Activated T-helper 1 cell treated with anti-CD3 and anti-CD28 coated beads, Interleukin-12 subunit alpha, Interleukin-12 subunit beta, Interleukin-2, Interleukin-4 antibody, amounts not matched to agents 30 ng/mL and 10 ng/mL and 1 ng/mL, durations not matched to agents 14 hours and 24 hours and 36 hours (primary cell): ENCODE measurements at regions not wholly inside any gene's neighbourhood (a gene's known extent, or its start where the extent isn't known, plus 50 kb on each side); places are given as distances from the start of the nearest gene placed in this dataset.

Experiments used
- DNase-seq: peaks from one replicate; pipeline ENCODE4 v3.0.0; 2021; ENCODE audit warnings: low spot score
- H3K27ac Mint-ChIP-seq: one replicate; pipeline ENCODE4 v1.8.0; 2021; ENCODE audit warnings: mild to moderate bottlenecking, mixed read lengths
- H3K27me3 Mint-ChIP-seq: one replicate; pipeline ENCODE4 v1.8.0; 2022; ENCODE audit warnings: mild to moderate bottlenecking, moderate library complexity, mixed read lengths; ENCODE audit not compliant: insufficient read depth
- H3K36me3 Mint-ChIP-seq: one replicate; pipeline ENCODE4 v1.8.0; 2021; ENCODE audit warnings: low read depth, mixed read lengths
- H3K4me1 Mint-ChIP-seq: one replicate; pipeline ENCODE4 v1.8.0; 2021; ENCODE audit warnings: low read depth, mixed read lengths
- H3K4me3 Mint-ChIP-seq: one replicate; pipeline ENCODE4 v1.8.0; 2021; ENCODE audit warnings: mild to moderate bottlenecking, moderate library complexity, mixed read lengths
- H3K9me3 Mint-ChIP-seq: one replicate; pipeline ENCODE4 v1.8.0; 2021; ENCODE audit warnings: mixed read lengths
- intact Hi-C: fragments of 100-400 bp; cut with micrococcal nuclease; formaldehyde crosslinking; loops from one replicate; pipeline ENCODE4 v1.15.1; 2024

DNA sequence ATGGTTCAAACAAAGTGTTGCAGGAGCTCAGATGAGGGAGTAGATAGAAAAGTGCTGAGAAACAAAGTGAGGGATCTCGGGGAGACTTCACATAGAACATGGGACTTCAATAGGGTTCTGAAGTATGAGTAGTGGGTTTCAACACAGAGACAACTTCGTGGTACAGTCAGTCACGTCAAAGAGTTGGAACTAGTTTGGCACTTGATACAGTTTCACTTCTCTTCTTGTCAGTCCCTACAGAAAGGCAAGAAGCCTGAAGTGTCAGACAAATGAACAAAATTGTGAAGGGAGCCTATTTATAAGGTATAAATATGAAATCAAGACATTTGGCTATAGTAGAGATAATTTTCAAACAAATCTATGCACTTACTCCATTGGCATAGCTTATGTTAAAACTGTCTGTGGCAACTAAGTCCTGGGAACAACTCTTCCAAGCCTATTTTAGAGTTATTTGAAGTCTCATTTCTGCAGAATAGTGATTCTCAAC lies 338.0 kb downstream of the TDRD15 start:
- no peak overlapping the region for H3K4me3 Mint-ChIP-seq
- no peaks in the 10 kb centered on the region for H3K36me3 Mint-ChIP-seq
- no peak for DNase-seq
- intact Hi-C loops, result no loop called here
- H3K4me1 Mint-ChIP-seq, result no peaks in the 10 kb centered on the region
- H3K9me3 Mint-ChIP-seq, result peaks cover 5% of the 10 kb centered on the region
- H3K27ac Mint-ChIP-seq, result no peak overlapping the region
- H3K27me3 Mint-ChIP-seq, result no peaks in the 10 kb centered on the region

DNA sequence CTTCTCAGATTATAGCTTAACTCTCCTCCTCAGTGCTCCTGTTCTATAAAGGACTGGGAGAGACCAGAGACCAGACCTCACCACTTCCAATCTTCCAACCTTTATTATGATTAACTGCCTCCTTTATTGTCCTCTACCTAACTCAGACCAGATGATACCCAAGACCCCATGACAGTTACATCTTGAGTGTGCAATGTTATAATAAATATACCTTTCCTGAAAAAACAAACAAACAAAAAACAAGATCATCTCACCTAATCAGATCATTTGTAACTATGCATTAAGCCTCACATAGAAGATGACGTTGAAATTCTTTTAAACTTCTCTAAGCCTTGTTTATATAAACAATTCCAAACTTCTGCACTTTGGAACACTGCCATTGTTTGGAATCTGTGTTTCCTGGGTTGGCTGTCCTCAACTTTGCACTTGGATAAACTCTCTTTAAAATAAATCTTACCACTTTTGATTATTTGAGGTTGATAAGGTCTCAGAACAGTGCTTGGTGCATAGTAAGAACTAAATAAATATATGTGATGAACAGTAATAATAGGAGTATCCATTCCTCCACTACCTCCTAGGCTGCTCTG lies 342.7 kb downstream of the TDRD15 start:
- no peak for DNase-seq
- no peaks in the 10 kb centered on the region for H3K4me1 Mint-ChIP-seq
- H3K27me3 Mint-ChIP-seq, result no peaks in the 10 kb centered on the region
- no peak overlapping the region for H3K4me3 Mint-ChIP-seq
- no peak overlapping the region for H3K27ac Mint-ChIP-seq
- H3K9me3 Mint-ChIP-seq, result peaks cover 4% of the 10 kb centered on the region
- H3K36me3 Mint-ChIP-seq, result no peaks in the 10 kb centered on the region
- intact Hi-C loops, result no loop called here

DNA sequence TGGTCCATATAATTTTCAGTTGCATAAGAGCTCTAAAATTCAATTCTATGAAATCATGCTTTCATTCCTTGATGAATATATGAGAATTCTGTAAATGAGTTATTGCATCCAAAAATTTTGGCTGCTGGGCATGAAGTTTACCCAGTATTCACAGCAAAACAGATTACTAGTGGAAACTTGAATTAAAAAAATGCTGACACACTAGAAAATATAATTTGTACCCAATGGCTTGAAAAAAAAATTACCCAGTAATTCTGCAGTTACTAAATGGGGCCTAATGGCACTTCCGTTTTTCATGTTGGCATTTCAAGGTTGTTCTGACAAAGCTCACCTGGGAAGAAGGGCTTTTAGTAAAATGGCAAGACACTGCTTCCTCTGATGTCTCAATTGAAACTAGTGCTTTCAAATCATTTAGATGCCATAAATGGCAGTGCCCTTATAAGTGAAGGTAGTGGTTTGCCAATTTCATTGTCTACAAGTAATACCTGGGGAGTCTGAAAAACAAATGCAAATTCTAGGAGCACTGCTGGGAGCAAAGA lies 343.6 kb downstream of the TDRD15 start:
- Mint-ChIP-seq H3K9me3 (peaks cover 4% of the 10 kb centered on the region), H3K4me1 (no peaks in the 10 kb centered on the region), H3K4me3 (no peak overlapping the region), H3K27me3 (no peaks in the 10 kb centered on the region), H3K36me3 (no peaks in the 10 kb centered on the region), H3K27ac (no peak overlapping the region)
- intact Hi-C loops, result no loop called here
- no peak for DNase-seq

DNA sequence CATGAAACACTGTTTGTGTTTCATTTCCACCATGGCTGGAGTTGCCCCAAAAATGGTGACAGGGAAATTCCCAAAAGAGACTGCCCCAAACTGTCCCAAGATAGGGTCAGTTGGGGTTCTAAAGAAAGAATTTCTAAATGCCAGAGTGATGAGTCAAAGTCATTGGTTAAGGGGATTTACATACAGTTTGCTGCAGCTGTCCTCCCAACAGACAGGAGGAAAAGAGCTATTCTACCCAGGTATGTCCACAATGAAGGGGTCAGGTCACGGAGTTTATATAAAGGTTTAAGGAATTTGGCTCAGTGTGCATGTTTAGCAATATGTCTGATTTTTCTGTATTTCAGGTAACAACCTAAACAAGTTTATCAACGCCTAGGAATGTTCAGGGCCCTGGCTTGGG lies 344.1 kb downstream of the TDRD15 start:
- Mint-ChIP-seq H3K9me3 (peaks cover 4% of the 10 kb centered on the region), H3K27me3 (no peaks in the 10 kb centered on the region)
- intact Hi-C loops, result no loop called here

DNA sequence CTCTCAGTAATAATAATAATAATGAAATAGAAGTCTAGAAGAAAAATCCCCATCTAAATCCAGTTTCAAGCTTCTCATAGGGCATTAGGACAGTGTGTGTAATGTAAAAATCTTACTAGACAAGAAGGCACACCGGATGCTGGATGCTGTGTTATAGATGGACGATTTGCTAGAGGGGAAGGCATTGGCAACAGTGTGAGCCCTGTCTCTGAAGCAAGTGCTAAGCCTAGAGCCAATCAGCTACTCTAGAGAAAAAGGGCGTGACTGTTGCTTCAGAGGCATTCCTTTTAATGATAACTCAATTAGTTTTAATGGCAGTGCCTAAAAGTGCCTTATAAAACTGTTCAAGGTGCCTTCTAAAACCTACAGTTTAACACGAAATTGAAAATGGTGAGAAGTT lies 344.9 kb downstream of the TDRD15 start:
- DNase-seq, result no peak
- intact Hi-C loops, result no loop called here
- H3K4me1 Mint-ChIP-seq, result no peaks in the 10 kb centered on the region
- H3K36me3 Mint-ChIP-seq, result no peaks in the 10 kb centered on the region
- no peaks in the 10 kb centered on the region for H3K27me3 Mint-ChIP-seq
- peaks cover 4% of the 10 kb centered on the region for H3K9me3 Mint-ChIP-seq
- H3K4me3 Mint-ChIP-seq, result no peak overlapping the region
- no peak overlapping the region for H3K27ac Mint-ChIP-seq

More for the DNA sequence above, 344.1 kb downstream of the TDRD15 start:
- Mint-ChIP-seq H3K4me1 (no peaks in the 10 kb centered on the region), H3K4me3 (no peak overlapping the region), H3K27ac (no peak overlapping the region), H3K36me3 (no peaks in the 10 kb centered on the region)
- no peak for DNase-seq

DNA sequence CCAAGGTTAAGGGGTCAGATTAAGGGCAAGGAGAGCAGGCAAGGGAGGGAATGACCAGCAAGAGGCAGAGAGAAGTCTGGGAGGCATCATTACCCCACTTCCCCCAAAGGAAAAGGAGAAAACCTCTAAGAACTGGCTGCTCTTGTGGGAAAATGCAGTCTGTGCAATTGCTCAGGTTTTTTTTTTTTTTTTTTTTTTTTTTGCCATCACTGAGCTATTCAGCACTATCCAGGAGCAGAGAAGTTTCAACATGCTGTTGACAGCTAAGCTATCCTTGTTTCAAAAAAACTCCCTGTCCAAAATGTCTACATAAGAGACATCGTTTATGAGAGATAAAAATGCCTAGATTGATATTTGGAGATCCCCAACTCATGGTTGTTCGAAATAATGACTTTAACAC lies 345.4 kb downstream of the TDRD15 start:
- no peaks in the 10 kb centered on the region for H3K27me3 Mint-ChIP-seq
- no peak for DNase-seq
- no peaks in the 10 kb centered on the region for H3K4me1 Mint-ChIP-seq
- no peaks in the 10 kb centered on the region for H3K36me3 Mint-ChIP-seq
- no peak overlapping the region for H3K4me3 Mint-ChIP-seq
- H3K9me3 Mint-ChIP-seq, result peaks cover 4% of the 10 kb centered on the region
- H3K27ac Mint-ChIP-seq, result no peak overlapping the region
- intact Hi-C loops, result no loop called here

DNA sequence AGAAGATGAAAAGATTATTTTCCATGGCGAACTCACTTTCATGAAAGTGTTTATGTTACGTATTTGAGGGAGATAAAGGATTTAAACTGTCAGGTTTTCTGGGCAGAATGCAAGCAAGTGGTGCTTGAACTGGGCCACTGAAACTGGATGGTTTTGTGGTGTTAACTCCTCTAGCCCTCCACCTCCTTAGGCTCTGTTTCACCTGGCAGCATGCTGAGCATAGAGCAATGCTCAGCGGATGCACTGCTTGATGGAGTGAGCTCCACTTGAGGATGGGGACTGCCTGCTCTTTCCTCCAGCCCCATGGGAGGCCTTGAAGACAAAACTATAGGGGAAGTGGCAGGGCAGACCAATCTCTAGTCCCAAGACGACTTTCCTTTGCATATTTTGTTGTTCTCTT lies 345.8 kb downstream of the TDRD15 start:
- DNase-seq, result no peak
- Mint-ChIP-seq H3K27me3 (no peaks in the 10 kb centered on the region), H3K27ac (no peak overlapping the region), H3K36me3 (no peaks in the 10 kb centered on the region), H3K4me3 (no peak overlapping the region), H3K4me1 (no peaks in the 10 kb centered on the region), H3K9me3 (peaks cover 4% of the 10 kb centered on the region)
- intact Hi-C loops, result no loop called here

DNA sequence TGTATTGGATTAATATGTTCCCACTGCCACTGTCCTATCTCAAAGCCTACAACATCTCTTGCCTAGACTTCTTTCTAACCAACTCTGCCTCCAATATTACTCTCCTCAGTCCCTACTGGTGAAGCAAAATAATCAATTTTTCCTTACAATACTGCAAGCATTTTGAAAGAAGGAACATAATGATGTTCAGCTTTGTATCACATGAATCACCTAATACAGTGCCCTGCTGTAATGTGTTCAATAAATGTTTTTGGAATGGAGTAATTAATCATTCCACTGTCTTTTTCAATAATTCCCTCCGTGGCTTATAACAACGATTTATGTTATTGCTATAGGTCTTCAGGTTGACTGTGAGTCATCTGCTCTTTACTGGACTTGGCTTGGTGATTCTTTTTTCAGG lies 356.4 kb downstream of the TDRD15 start:
- DNase-seq, result no peak
- intact Hi-C loops, result no loop called here
- Mint-ChIP-seq H3K36me3 (no peaks in the 10 kb centered on the region), H3K4me1 (no peaks in the 10 kb centered on the region), H3K27ac (no peak overlapping the region), H3K4me3 (no peak overlapping the region), H3K27me3 (no peaks in the 10 kb centered on the region), H3K9me3 (peaks cover 9% of the 10 kb centered on the region)

DNA sequence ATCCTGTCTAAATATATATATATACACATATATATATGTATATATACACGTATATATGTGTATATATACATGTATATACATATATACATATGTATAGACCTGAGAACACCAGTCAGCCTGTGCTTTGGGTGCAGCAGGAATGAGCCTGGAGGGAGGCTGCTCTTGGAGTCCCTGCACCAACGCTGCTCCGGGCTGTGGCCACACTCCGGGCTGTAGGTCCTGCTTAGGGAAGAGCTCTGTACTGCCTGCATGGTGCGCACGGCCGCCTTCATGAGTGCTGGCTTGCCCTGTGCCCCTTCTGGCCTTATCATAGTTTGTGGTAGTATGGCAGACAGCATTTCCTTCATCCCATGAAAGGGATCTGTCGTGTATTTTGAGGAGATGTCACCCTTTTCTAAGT lies 360.9 kb downstream of the TDRD15 start:
- Mint-ChIP-seq H3K9me3 (peaks cover 4% of the 10 kb centered on the region), H3K4me1 (no peaks in the 10 kb centered on the region), H3K4me3 (no peak overlapping the region), H3K36me3 (no peaks in the 10 kb centered on the region), H3K27me3 (no peaks in the 10 kb centered on the region), H3K27ac (no peak overlapping the region)
- no peak for DNase-seq
- intact Hi-C loops, result no loop called here

DNA sequence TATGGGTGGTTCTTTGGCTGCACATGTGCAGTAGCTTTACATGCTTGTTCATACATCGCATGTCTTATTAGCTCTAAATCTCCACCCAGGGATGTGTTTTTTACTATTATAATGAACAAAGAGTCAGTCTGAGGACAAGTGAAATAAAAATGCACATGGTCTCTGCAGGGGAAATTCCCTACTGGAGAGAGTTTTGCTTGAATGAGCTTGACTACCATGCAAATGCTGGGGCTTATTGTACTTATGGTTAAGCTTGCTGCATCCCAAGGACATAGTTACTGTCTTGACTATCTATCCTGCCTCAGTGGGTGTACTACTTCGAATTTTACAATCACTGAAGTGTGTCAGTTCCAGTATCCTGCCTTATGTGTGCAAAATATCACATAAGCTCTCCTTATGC lies 362.7 kb downstream of the TDRD15 start:
- Mint-ChIP-seq H3K27ac (no peak overlapping the region), H3K4me3 (no peak overlapping the region), H3K36me3 (no peaks in the 10 kb centered on the region), H3K9me3 (peaks cover 3% of the 10 kb centered on the region), H3K27me3 (no peaks in the 10 kb centered on the region), H3K4me1 (no peaks in the 10 kb centered on the region)
- no peak for DNase-seq
- intact Hi-C loops, result no loop called here

DNA sequence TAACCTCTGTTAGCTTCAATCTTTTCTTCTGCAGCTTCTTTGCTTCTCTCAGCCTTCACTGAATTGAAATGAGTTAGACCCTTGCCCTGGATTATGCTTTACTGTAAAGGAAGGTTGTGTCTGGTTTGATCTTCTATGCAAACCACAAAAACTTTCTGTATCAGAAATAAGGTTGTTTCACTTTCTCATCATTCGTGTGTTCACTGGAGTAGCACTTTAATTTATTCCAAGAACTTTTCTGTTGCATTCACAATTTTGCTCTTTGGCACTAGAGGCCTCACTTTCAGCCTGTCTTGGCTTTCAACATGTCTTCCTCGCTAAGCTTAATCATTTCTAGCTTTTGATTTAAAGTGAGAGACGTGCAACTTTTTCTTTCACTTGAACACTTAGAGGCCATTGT lies 365.3 kb downstream of the TDRD15 start:
- Mint-ChIP-seq H3K36me3 (no peaks in the 10 kb centered on the region), H3K27me3 (no peaks in the 10 kb centered on the region), H3K9me3 (peaks cover 3% of the 10 kb centered on the region), H3K27ac (no peak overlapping the region), H3K4me3 (no peak overlapping the region), H3K4me1 (no peaks in the 10 kb centered on the region)
- intact Hi-C loops, result no loop called here
- DNase-seq, result no peak

DNA sequence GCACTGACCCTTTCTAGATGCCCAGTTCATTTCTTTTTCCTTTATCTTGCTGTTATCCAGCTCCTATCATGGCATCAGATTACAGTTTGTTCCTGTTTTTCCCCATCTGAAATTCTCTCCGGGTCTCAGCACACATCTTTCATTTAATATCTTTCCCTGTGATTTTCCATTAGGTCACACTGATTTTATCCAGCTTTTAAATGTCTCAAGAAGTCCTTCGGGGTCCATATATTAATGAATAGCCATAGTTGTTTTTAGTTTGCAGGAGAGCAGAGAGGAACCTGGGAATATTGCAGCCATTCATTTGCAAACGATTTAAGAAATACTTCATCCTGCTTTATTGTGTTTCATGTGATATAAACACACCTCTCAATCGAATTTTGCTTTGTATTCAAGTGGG lies 374.2 kb downstream of the TDRD15 start:
- no peaks in the 10 kb centered on the region for H3K4me1 Mint-ChIP-seq
- no peak for DNase-seq
- intact Hi-C loops, result no loop called here
- H3K9me3 Mint-ChIP-seq, result peaks cover 3% of the 10 kb centered on the region
- H3K36me3 Mint-ChIP-seq, result no peaks in the 10 kb centered on the region
- H3K4me3 Mint-ChIP-seq, result no peak overlapping the region
- H3K27me3 Mint-ChIP-seq, result no peaks in the 10 kb centered on the region
- H3K27ac Mint-ChIP-seq, result no peak overlapping the region

DNA sequence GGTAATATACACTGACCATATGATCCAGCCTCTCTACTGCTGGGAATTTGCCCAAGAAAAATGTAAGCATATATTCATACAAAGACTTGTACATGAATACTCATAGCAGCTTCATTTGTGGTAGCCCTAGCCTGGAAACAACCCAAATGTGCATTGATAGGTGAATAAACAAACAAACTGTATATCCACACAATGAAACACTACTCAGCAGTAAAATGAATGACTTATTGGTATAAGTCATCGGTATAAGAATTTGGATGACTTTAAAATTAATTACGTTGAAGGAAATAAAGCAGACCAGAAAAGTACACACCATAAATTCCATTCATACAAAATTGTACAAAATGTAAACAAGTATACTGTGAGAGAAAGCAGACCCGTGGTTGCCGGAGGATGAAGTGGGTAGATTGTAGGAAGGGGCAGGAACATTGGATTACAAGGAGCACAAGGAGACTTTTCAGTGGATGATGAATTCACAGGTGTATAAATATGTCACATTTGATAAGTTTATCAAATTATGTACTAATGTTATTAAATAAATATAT lies 376.7 kb downstream of the TDRD15 start:
- intact Hi-C loops, result no loop called here
- Mint-ChIP-seq H3K36me3 (no peaks in the 10 kb centered on the region), H3K4me3 (no peak overlapping the region), H3K27ac (no peak overlapping the region), H3K9me3 (peaks cover 10% of the 10 kb centered on the region), H3K4me1 (no peaks in the 10 kb centered on the region), H3K27me3 (no peaks in the 10 kb centered on the region)
- DNase-seq, result no peak
